Left lung (tissue), 4 donors: ENCODE measurements at regions not wholly inside any gene's neighbourhood (a gene's known extent, or its start where the extent isn't known, plus 50 kb on each side); places are given as distances from the start of the nearest gene placed in this dataset.

Experiments used
- ATAC-seq: fragments of 200-7000 bp; cut with Tn5 transposase; one replicate; pipeline ENCODE4 v1.9.1; 2020; ENCODE audit warnings: moderate library complexity
- DNase-seq, 4 donors: peaks; one replicate each; pipeline ENCODE4 v3.0.0-alpha.2; 2013 to 2020
- H3K27ac ChIP-seq, 2 donors: fragments of 200-600 bp; sonication (generic) in 1 of 2; one replicate each; pipeline versions ENCODE4 v1.5.0 to v1.8.0; 2020 to 2021
- H3K27me3 ChIP-seq, 2 donors: fragments of 200-600 bp; sonication (generic) in 1 of 2; one replicate each; pipeline versions ENCODE4 v1.5.0 to v1.8.0; 2020 to 2021
- H3K36me3 ChIP-seq, 2 donors: fragments of 200-600 bp; sonication (generic) in 1 of 2; one replicate each; pipeline versions ENCODE4 v1.5.0 to v1.8.0; 2020 to 2021
- H3K4me1 ChIP-seq, 2 donors: fragments of 200-600 bp; one replicate each; pipeline ENCODE4 v1.8.0; 2021
- H3K4me3 ChIP-seq, 2 donors: fragments of 200-600 bp; sonication (generic) in 1 of 2; one replicate each; pipeline versions ENCODE4 v1.5.0 to v1.8.0; 2020 to 2021; ENCODE audit warnings: mild to moderate bottlenecking in 1 of 2
- H3K9me3 ChIP-seq, 2 donors: fragments of 200-600 bp; sonication (generic) in 1 of 2; one replicate each; pipeline versions ENCODE4 v1.5.0 to v1.8.0; 2020 to 2021
- CTCF ChIP-seq, 2 donors: fragments of 200-600 bp; sonication (generic) in 1 of 2; IDR thresholded peaks; one replicate each; pipeline versions ENCODE4 v1.5.0 to v1.8.0; 2021; ENCODE audit warnings: antibody characterized with exemption in 2 of 2
- intact Hi-C, 2 donors: fragments of 100-400 bp; cut with DNase I; formaldehyde crosslinking; loops; one replicate each; pipeline versions ENCODE4 v1.11.2 to v1.14.2; 2022
- donor health status: DM: no; HTN: yes; CAD: no.
- donor health status: DM: no; HTN: no; CAD: no.

DNA sequence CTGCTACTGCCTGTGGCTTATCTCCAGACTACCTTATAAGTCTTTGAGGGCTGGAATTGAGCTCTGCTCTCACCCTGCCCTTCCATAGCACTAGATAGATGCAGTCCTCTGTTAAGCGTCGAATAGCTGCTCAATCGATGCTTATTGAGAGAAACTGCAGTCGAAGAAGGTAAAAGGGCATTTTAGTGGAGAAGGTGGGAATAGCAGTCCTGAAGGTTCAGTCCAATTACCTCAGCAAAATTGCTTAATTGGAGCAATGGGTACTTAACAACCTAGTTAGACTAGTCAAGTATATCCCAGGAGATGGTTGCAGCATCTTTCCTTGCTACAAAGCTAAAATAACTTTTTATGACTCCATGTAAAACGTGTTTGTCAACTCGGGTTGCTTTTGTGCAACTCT, 66.8 kb upstream of the NT5E start:
- ATAC-seq (no peak), DNase-seq (no peak)
- no peaks in the 10 kb centered on the region for H3K9me3 ChIP-seq
- no peaks in the 10 kb centered on the region for H3K4me1 ChIP-seq
- TF ChIP-seq CTCF (IDR thresholded peaks at IDR 0.05), result no peak
- no peaks in the 10 kb centered on the region for H3K36me3 ChIP-seq
- no peak overlapping the region for H3K27ac ChIP-seq
- intact Hi-C loops, result no loop called here
- H3K27me3 ChIP-seq, result no peaks in the 10 kb centered on the region
- H3K4me3 ChIP-seq, result no peak overlapping the region

DNA sequence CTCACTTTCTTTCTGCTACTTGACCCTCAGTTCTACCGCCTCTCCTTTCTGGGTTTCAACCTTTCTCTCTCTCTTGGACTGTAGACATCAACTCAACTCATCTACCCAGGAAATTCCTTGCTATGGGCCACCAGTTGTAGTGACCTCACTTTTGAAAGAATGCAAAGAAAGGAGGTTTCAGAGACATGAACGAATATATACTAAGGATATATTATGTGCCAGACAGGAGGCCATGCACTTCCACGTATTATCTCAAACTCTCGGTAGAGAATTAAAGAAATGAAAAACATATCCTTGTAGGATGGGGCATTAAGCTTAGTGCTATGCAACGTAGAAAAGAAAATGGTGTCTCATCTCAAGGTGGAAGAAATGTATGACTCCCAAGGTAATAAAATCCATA, 67.3 kb upstream of the NT5E start:
- intact Hi-C loops, result no loop called here
- H3K36me3 ChIP-seq, result no peaks in the 10 kb centered on the region
- H3K9me3 ChIP-seq, result no peaks in the 10 kb centered on the region
- DNase-seq (no peak), ATAC-seq (no peak)
- H3K4me3 ChIP-seq, result no peak overlapping the region
- H3K27me3 ChIP-seq, result no peaks in the 10 kb centered on the region
- no peaks in the 10 kb centered on the region for H3K4me1 ChIP-seq
- TF ChIP-seq CTCF (IDR thresholded peaks at IDR 0.05), result no peak
- H3K27ac ChIP-seq, result no peak overlapping the region

DNA sequence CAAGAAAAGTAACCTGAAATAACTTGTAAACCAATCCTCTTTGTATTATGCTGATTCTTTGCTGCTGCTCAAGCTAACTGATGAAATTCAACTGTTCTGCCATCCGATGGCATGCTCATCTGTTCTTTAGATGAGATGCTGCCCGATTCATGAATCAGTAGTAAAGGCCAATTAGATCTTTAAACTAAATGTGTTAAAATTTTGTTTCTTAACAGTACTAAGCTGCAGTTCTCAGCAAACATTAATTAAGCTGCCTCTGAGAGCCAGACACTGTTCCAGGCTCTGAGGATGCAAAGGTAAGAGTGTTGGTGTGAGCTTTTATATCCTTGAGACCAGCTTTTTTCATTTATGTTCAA, 77.0 kb upstream of the NT5E start:
- H3K36me3 ChIP-seq, result no peaks in the 10 kb centered on the region
- intact Hi-C loops, result no loop called here
- ATAC-seq (no peak), DNase-seq (no peak)
- no peak overlapping the region for H3K4me3 ChIP-seq
- no peak overlapping the region for H3K27ac ChIP-seq
- H3K27me3 ChIP-seq, result no peaks in the 10 kb centered on the region
- H3K4me1 ChIP-seq, result no peaks in the 10 kb centered on the region
- no peak for TF ChIP-seq CTCF (IDR thresholded peaks at IDR 0.05)
- no peaks in the 10 kb centered on the region for H3K9me3 ChIP-seq

- Histone ChIP-seq H3K9me3 (no peaks in the 10 kb centered on the region), H3K36me3 (no peaks in the 10 kb centered on the region), H3K27ac (no peak overlapping the region), H3K4me3 (no peak overlapping the region), H3K27me3 (no peaks in the 10 kb centered on the region), H3K4me1 (no peaks in the 10 kb centered on the region)
- ATAC-seq, result no peak
- no peak for DNase-seq
- intact Hi-C loops, result no loop called here
- no peak for TF ChIP-seq CTCF (IDR thresholded peaks at IDR 0.05)
Measured at GRCh38 chr6:85372188-85372914, 77.5 kb upstream of the NT5E start.

- Histone ChIP-seq H3K27me3 (no peaks in the 10 kb centered on the region), H3K4me1 (no peaks in the 10 kb centered on the region), H3K9me3 (no peaks in the 10 kb centered on the region), H3K36me3 (no peaks in the 10 kb centered on the region), H3K4me3 (no peak overlapping the region), H3K27ac (no peak overlapping the region)
- DNase-seq (no peak), ATAC-seq (no peak)
- no peak for TF ChIP-seq CTCF (IDR thresholded peaks at IDR 0.05)
- intact Hi-C loops, result no loop called here
Measured at GRCh38 chr6:85368631-85369030, 81.3 kb upstream of the NT5E start.
